ENCODE measurements at regions not wholly inside any gene's neighbourhood (a gene's known extent, or its start where the extent isn't known, plus 50 kb on each side); places are given as distances from the start of the nearest gene placed in this dataset.

DNA sequence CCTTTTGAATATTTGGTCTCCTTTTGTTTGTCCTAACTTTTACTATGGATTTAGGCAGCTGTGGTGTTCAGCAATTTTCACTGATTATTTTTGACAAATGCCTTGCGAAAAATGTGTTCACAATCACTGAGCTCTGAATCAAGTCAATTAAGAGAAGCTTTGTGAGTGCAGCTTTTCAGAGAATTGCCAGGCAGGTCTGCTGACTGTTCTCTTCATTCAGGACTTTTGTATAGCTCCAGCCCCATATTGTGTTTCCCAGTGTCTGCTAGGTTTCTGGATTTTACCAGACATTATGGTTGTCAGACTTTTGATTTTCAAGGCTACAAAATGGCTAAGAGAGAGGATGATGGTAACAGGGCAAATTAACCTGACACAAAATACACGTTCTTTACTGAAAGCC lies 1055.9 kb downstream of the CDH18 start:
- TF ChIP-seq, protein P1, sequence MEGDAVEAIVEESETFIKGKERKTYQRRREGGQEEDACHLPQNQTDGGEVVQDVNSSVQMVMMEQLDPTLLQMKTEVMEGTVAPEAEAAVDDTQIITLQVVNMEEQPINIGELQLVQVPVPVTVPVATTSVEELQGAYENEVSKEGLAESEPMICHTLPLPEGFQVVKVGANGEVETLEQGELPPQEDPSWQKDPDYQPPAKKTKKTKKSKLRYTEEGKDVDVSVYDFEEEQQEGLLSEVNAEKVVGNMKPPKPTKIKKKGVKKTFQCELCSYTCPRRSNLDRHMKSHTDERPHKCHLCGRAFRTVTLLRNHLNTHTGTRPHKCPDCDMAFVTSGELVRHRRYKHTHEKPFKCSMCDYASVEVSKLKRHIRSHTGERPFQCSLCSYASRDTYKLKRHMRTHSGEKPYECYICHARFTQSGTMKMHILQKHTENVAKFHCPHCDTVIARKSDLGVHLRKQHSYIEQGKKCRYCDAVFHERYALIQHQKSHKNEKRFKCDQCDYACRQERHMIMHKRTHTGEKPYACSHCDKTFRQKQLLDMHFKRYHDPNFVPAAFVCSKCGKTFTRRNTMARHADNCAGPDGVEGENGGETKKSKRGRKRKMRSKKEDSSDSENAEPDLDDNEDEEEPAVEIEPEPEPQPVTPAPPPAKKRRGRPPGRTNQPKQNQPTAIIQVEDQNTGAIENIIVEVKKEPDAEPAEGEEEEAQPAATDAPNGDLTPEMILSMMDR (conservative IDR thresholded peaks at IDR 0.05 in 1 of 2, IDR thresholded peaks at IDR 0.05 in 1 of 2; ENCODE audit: low read depth in 1 of 2, low read length in 2 of 2): no peak
- no peak for TF ChIP-seq EZH2 (IDR thresholded peaks at IDR 0.05; ENCODE audit: low read length, missing control alignments)
